HCT116 (cell line): ENCODE measurements at regions not wholly inside any gene's neighbourhood (a gene's known extent, or its start where the extent isn't known, plus 50 kb on each side); places are given as distances from the start of the nearest gene placed in this dataset.

Experiments used
- ATAC-seq: fragments of 200-7000 bp; cut with Tn5 transposase; 2 replicates; pipeline ENCODE4 v1.9.1; 2020; ENCODE audit warnings: mild to moderate bottlenecking, moderate library complexity
- BruUV-seq: library from RNA; stranded (reverse); fragments of 400-500 nt; replicated peaks from 2 replicates; lab custom pipeline; 2021; lab: Mats Ljungman, UMichigan
- CTCF ChIA-PET: fragments of 300-600 bp; sonication (Branson Sonifier 250); formaldehyde crosslinking; loops from one replicate; lab custom pipeline; 2021; ENCODE audit warnings: antibody characterized with exemption; lab: Charles Lee
- POLR2A ChIA-PET: fragments of 300-600, 350-600 bp; sonication (Branson Sonifier 250); formaldehyde crosslinking; loops from one replicate; lab custom pipeline; 2021; ENCODE audit warnings: antibody characterized with exemption; lab: Charles Lee
- RAD21 ChIA-PET, 2 experiments: fragments of 300-600 bp; sonication (Branson Sonifier 250); formaldehyde crosslinking; loops; one replicate each; lab custom pipeline; 2023; ENCODE audit warnings: low total read pairs in 2 of 2; ENCODE audit not compliant: uncharacterized antibody in 2 of 2, unreplicated experiment in 2 of 2, low non-redundant PET in 1 of 2; lab: Charles Lee
- DNase-seq: peaks from one replicate; pipeline ENCODE4 v3.0.0-alpha.2; 2010; ENCODE audit warnings: low read depth, low spot score
- H2AFZ ChIP-seq: fragments of 200-600 bp; shearing (Covaris generic), sonication (generic); 2 replicates; pipeline ENCODE4 v1.6.1; 2017; ENCODE audit warnings: low read depth, mixed run types, mixed read lengths, antibody characterized with exemption, low read length; ENCODE audit not compliant: poor library complexity, severe bottlenecking
- H3K27ac ChIP-seq: 2 replicates; pipeline ENCODE4 v1.5.1; 2012; ENCODE audit warnings: low read depth, low read length
- H3K27me3 ChIP-seq: fragments of 200-600 bp; sonication (generic); 2 replicates; pipeline ENCODE4 v1.6.1; 2016; ENCODE audit warnings: mixed run types, low read length, mixed read lengths; ENCODE audit not compliant: insufficient read depth
- H3K36me3 ChIP-seq, 2 experiments: fragments of 200-500 bp in 1 of 2; fragments of 200-600 bp in 1 of 2; sonication (Bioruptor generic) in 1 of 2; sonication (generic) in 1 of 2; 2 replicates each; pipeline versions ENCODE4 v1.5.1 to v1.6.1; 2014 to 2016; ENCODE audit warnings: low read length in 2 of 2, inconsistent platforms in 1 of 2, mixed read lengths in 1 of 2, mixed run types in 1 of 2; ENCODE audit not compliant: insufficient read depth in 2 of 2, control insufficient read depth in 1 of 2
- H3K4me1 ChIP-seq, 2 experiments: fragments of 200-600 bp in 1 of 2; sonication (generic) in 1 of 2; 2 replicates each; pipeline versions ENCODE4 v1.5.1 to v1.6.1; 2012 to 2017; ENCODE audit warnings: low read length in 2 of 2, inconsistent platforms in 1 of 2, mild to moderate bottlenecking in 1 of 2, mixed read lengths in 1 of 2, mixed run types in 1 of 2, moderate library complexity in 1 of 2; ENCODE audit not compliant: insufficient read depth in 2 of 2, control insufficient read depth in 1 of 2
- H3K4me2 ChIP-seq: fragments of 200-600 bp; sonication (generic); 2 replicates; pipeline ENCODE4 v1.6.1; 2017; ENCODE audit warnings: mixed run types, low read length, mixed read lengths
- H3K4me3 ChIP-seq, 2 experiments: fragments of 200-600 bp in 1 of 2; sonication (generic) in 1 of 2; replicated peaks in 1 of 2; 2 replicates each; pipeline ENCODE4 v1.5.1; 2011 to 2016; ENCODE audit warnings: low read length in 2 of 2, control low read depth in 1 of 2, low read depth in 1 of 2, mild to moderate bottlenecking in 1 of 2, mixed read lengths in 1 of 2, mixed run types in 1 of 2
- H3K79me2 ChIP-seq: fragments of 200-600 bp; sonication (generic); 2 replicates; pipeline ENCODE4 v1.6.1; 2017; ENCODE audit warnings: mild to moderate bottlenecking, mixed run types, low read length, moderate library complexity, mixed read lengths; ENCODE audit not compliant: insufficient read depth
- H3K9ac ChIP-seq: fragments of 200-600 bp; sonication (generic); 2 replicates; pipeline ENCODE4 v1.6.1; 2016; ENCODE audit warnings: low read length, mixed read lengths
- H3K9me2 ChIP-seq: fragments of 200-600 bp; sonication (generic), shearing (Covaris generic); 2 replicates; pipeline ENCODE4 v1.6.1; 2017; ENCODE audit warnings: mixed run types, mild to moderate bottlenecking, moderate library complexity; ENCODE audit not compliant: insufficient read depth
- H3K9me3 ChIP-seq, 2 experiments: fragments of 200-500 bp in 1 of 2; fragments of 200-600 bp in 1 of 2; sonication (Bioruptor generic) in 1 of 2; sonication (generic) in 1 of 2; 2 replicates each; pipeline ENCODE4 v1.6.1; 2014 to 2017; ENCODE audit warnings: low read length in 2 of 2, mixed read lengths in 2 of 2, inconsistent platforms in 1 of 2, low read depth in 1 of 2, mild to moderate bottlenecking in 1 of 2, mixed run types in 1 of 2, moderate library complexity in 1 of 2; ENCODE audit not compliant: control insufficient read depth in 1 of 2, insufficient read depth in 1 of 2
- H4K20me1 ChIP-seq: fragments of 200-600 bp; sonication (generic), shearing (Covaris generic); 2 replicates; pipeline ENCODE4 v1.6.1; 2017; ENCODE audit warnings: mixed run types, mild to moderate bottlenecking, moderate library complexity; ENCODE audit not compliant: insufficient read depth
- MAX ChIP-seq: IDR thresholded peaks from 2 replicates; pipeline ENCODE4 v1.6.1; 2012
- POLR2AphosphoS5 ChIP-seq: IDR thresholded peaks from 2 replicates; pipeline ENCODE4 v1.6.1; 2011; ENCODE audit warnings: mild to moderate bottlenecking, low read depth, low read length, moderate library complexity
- SIN3A ChIP-seq: IDR thresholded peaks from 2 replicates; pipeline ENCODE4 v1.6.1; 2012; ENCODE audit warnings: low read depth
- SP1 ChIP-seq: IDR thresholded peaks from 2 replicates; pipeline ENCODE4 v1.6.1; 2012; ENCODE audit warnings: low read depth
- SRF ChIP-seq: IDR thresholded peaks from 2 replicates; pipeline ENCODE4 v1.6.1; 2012; ENCODE audit warnings: low read depth
- ZFX ChIP-seq: fragments of 450-650 bp; IDR thresholded peaks from 2 replicates; pipeline ENCODE4 v1.6.1; 2017
- intact Hi-C: fragments of 100-400 bp; cut with micrococcal nuclease; formaldehyde crosslinking; loops from 2 replicates; pipeline ENCODE4 v1.10.0; 2022
- TF ChIP-seq, protein P1 (sequence below): IDR thresholded peaks from 2 replicates; pipeline ENCODE4 v1.6.1; 2011; ENCODE audit warnings: mild to moderate bottlenecking, low read length, moderate library complexity; ENCODE audit not compliant: insufficient replicate concordance; ENCODE audit errors: extremely low read depth

GRCh38 chr6:87806099-87806498 is 104.1 kb upstream of the AKIRIN2 start:
- ChIA-PET POLR2A (no interaction called here), RAD21 (no interaction called here), CTCF (no interaction called here)
- Histone ChIP-seq H3K36me3 (no peaks in the 10 kb centered on the region), H3K27me3 (no peaks in the 10 kb centered on the region), H3K79me2 (no peaks in the 10 kb centered on the region), H3K9ac (no peak overlapping the region), H2AFZ (no peak overlapping the region), H3K9me3 (no peaks in the 10 kb centered on the region), H3K9me2 (no peaks in the 10 kb centered on the region), H3K4me1 (peaks cover 0 to 8% of the 10 kb centered on the region in 2 experiments; a peak in 1 of 4 replicates), H3K27ac (no peak overlapping the region), H3K4me3 (no peak overlapping the region), H4K20me1 (no peaks in the 10 kb centered on the region), H3K4me2 (no peak overlapping the region)
- DNase-seq: no peak
- intact Hi-C loops: no loop called here
- BruUV-seq: no TSS peak
- ATAC-seq: no peak
- TF ChIP-seq MAX (no peak), SIN3A (no peak)

DNA sequence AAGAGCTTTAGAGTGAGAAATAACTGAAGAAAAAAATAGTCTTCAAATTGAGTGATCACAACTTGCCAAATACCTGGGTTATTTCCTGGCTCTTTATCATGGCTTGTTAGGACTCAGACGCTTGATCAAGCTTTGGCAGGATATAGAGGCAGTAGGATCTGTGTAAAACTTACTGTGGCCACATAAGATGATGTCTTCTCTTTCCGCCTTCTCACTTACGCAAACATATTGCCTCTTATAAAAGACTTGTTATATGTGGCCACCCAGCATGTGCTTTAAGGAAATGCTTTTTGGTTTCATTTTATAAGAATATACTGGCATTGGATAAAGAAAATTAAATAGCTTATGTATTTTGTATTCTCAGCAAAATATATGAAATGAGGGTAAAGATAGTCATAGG is 101.8 kb upstream of the AKIRIN2 start:
- TF ChIP-seq SRF (no peak), ZFX (no peak), POLR2AphosphoS5 (no peak), SP1 (no peak), MAX (no peak)
- TF ChIP-seq, protein P1, sequence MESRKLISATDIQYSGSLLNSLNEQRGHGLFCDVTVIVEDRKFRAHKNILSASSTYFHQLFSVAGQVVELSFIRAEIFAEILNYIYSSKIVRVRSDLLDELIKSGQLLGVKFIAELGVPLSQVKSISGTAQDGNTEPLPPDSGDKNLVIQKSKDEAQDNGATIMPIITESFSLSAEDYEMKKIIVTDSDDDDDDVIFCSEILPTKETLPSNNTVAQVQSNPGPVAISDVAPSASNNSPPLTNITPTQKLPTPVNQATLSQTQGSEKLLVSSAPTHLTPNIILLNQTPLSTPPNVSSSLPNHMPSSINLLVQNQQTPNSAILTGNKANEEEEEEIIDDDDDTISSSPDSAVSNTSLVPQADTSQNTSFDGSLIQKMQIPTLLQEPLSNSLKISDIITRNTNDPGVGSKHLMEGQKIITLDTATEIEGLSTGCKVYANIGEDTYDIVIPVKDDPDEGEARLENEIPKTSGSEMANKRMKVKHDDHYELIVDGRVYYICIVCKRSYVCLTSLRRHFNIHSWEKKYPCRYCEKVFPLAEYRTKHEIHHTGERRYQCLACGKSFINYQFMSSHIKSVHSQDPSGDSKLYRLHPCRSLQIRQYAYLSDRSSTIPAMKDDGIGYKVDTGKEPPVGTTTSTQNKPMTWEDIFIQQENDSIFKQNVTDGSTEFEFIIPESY: no peak
- no peak overlapping the region for H3K27ac ChIP-seq
- no TSS peak for BruUV-seq
- H3K36me3 ChIP-seq: no peaks in the 10 kb centered on the region
- no peak for DNase-seq
- no peak overlapping the region for H2AFZ ChIP-seq
- ATAC-seq: no peak
- H3K9me2 ChIP-seq: no peaks in the 10 kb centered on the region
- no peaks in the 10 kb centered on the region for H3K27me3 ChIP-seq
- H3K9me3 ChIP-seq: no peaks in the 10 kb centered on the region
- H3K79me2 ChIP-seq: no peaks in the 10 kb centered on the region
- CTCF ChIA-PET: no interaction called here
- H3K9ac ChIP-seq: no peak overlapping the region
- POLR2A ChIA-PET: no interaction called here
- no peak overlapping the region for H3K4me3 ChIP-seq
- no peak overlapping the region for H3K4me2 ChIP-seq
- H3K4me1 ChIP-seq: peaks cover 0 to 8% of the 10 kb centered on the region in 2 experiments; a peak in 1 of 4 replicates
- RAD21 ChIA-PET: no interaction called here
- intact Hi-C loops: no loop called here
- no peaks in the 10 kb centered on the region for H4K20me1 ChIP-seq
